GM21447 (cell line): ENCODE measurements at regions not wholly inside any gene's neighbourhood (a gene's known extent, or its start where the extent isn't known, plus 50 kb on each side); places are given as distances from the start of the nearest gene placed in this dataset.

Experiments
- ATAC-seq: cut with Tn5 transposase; IDR thresholded peaks from one replicate; pipeline ENCODE4 v1.9.1; 2021; ENCODE audit not compliant: unreplicated experiment

GRCh38 chr2:2635025-2635528, 304.0 kb upstream of the MYT1L start:
- no peak for ATAC-seq

GRCh38 chr2:2633017-2633416, 301.9 kb upstream of the MYT1L start:
- ATAC-seq = no peak

GRCh38 chr2:2623939-2624338, 292.9 kb upstream of the MYT1L start:
- ATAC-seq = no peak

GRCh38 chr2:2621855-2622254, 290.8 kb upstream of the MYT1L start:
- no peak for ATAC-seq

- no peak for ATAC-seq
Observed at GRCh38 chr2:2620604-2621003, 289.5 kb upstream of the MYT1L start.

- ATAC-seq = no peak
Observed at GRCh38 chr2:2619995-2620394, 288.9 kb upstream of the MYT1L start.

GRCh38 chr2:2614452-2614851, 283.4 kb upstream of the MYT1L start:
- ATAC-seq = no peak

GRCh38 chr2:2613279-2614199, 282.5 kb upstream of the MYT1L start:
- ATAC-seq = peak; percentile 99

GRCh38 chr2:2610751-2611150, 279.7 kb upstream of the MYT1L start:
- ATAC-seq = no peak

GRCh38 chr2:2600366-2600765, 269.3 kb upstream of the MYT1L start:
- ATAC-seq = no peak

GRCh38 chr2:2599441-2599840, 268.4 kb upstream of the MYT1L start:
- ATAC-seq = no peak

GRCh38 chr2:2597712-2598111, 266.6 kb upstream of the MYT1L start:
- no peak for ATAC-seq

- no peak for ATAC-seq
Observed at GRCh38 chr2:2591542-2591940, 260.5 kb upstream of the MYT1L start.

GRCh38 chr2:2590841-2591541, 259.9 kb upstream of the MYT1L start:
- ATAC-seq = no peak

- no peak for ATAC-seq
Observed at GRCh38 chr2:2590141-2590540, 259.1 kb upstream of the MYT1L start.

- ATAC-seq = no peak
Observed at GRCh38 chr2:2588777-2589176, 257.7 kb upstream of the MYT1L start.

- ATAC-seq = no peak
Observed at GRCh38 chr2:2587354-2587753, 256.3 kb upstream of the MYT1L start.

GRCh38 chr2:2586931-2587330, 255.9 kb upstream of the MYT1L start:
- no peak for ATAC-seq

GRCh38 chr2:2586068-2586776, 255.1 kb upstream of the MYT1L start:
- no peak for ATAC-seq

- no peak for ATAC-seq
Observed at GRCh38 chr2:2582998-2583545, 252.0 kb upstream of the MYT1L start.
